ENCODE measurements at regions not wholly inside any gene's neighbourhood (a gene's known extent, or its start where the extent isn't known, plus 50 kb on each side); places are given as distances from the start of the nearest gene placed in this dataset.

DNA sequence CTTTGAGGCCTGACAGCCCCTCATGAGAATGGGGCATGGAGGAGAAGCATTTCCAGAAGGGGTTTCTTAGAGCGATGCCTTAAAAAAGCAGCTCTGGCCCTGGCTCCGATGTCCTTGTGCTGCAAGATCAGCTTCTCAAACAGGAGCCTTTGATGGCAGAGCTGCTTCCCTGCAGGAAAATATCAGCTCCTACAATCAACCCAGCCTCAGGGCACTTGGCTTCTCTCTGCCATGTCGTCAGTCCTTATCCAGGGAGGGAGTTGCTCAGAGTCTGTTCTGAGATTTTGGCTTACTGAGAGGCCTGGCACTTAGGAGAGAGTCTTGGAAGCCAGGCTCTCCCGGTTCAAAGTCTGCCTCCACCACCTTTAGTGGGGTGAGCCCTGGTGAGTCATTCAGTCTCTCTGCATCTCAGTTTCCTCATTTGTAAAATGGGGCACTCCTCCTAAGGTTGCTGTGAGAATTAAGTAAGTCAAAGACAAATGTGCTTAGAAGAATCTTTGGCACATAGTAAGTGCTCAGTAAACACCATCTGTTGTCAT, 184.4 kb downstream of the HAPSTR1 start:
- TF ChIP-seq CTCF (IDR thresholded peaks at IDR 0.05) (no peak), EP300 (IDR thresholded peaks at IDR 0.05) (no peak), POLR2AphosphoS5 (IDR thresholded peaks at IDR 0.05) (no peak), POLR2A (IDR thresholded peaks at IDR 0.05) (no peak)

Data from sigmoid colon (tissue), 4 donors.